ENCODE measurements at regions not wholly inside any gene's neighbourhood (a gene's known extent, or its start where the extent isn't known, plus 50 kb on each side); places are given as distances from the start of the nearest gene placed in this dataset.

GRCh38 chr9:1701113-1701512, 314.0 kb upstream of the SMARCA2 start (continued):
- TF ChIP-seq RAD21 (conservative IDR thresholded peaks at IDR 0.05) (no peak), EP300 (conservative IDR thresholded peaks at IDR 0.05; ENCODE audit: poor library complexity, severe bottlenecking) (no peak)

DNA sequence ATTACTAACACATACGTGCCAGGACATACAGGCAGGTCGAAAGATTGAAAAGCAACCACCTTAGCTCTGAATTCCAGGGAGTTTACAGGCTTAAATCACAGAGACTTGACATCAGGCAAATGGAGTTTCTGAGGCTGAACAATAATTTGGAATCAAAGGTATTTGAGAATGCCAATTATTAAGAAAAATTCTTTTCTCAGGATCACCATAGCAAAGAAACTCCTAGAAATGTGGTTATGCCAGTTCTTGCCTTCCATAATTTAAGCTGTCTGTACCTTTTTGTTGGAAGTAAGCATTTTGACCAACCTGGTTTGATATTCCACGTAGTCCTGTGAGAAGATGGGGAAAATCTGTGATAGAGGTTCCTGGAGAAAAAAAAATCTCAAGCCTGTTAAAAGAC, 312.4 kb upstream of the SMARCA2 start:
- no peak overlapping the region for H2AFZ ChIP-seq (ENCODE audit: low read depth, low read length)
- no peaks in the 10 kb centered on the region for H3K27me3 ChIP-seq (ENCODE audit: insufficient read depth, low read depth, low read length)
- H3K9me2 ChIP-seq (ENCODE audit: insufficient read depth, low read length): no peaks in the 10 kb centered on the region
- H3K4me3 ChIP-seq (ENCODE audit: low read length): no peak overlapping the region
- no peak overlapping the region for H3K9ac ChIP-seq (ENCODE audit: low read length)
- H3K79me2 ChIP-seq (replicated peaks; ENCODE audit: insufficient read depth, low read length): no peaks in the 10 kb centered on the region
- TF ChIP-seq, protein P1, sequence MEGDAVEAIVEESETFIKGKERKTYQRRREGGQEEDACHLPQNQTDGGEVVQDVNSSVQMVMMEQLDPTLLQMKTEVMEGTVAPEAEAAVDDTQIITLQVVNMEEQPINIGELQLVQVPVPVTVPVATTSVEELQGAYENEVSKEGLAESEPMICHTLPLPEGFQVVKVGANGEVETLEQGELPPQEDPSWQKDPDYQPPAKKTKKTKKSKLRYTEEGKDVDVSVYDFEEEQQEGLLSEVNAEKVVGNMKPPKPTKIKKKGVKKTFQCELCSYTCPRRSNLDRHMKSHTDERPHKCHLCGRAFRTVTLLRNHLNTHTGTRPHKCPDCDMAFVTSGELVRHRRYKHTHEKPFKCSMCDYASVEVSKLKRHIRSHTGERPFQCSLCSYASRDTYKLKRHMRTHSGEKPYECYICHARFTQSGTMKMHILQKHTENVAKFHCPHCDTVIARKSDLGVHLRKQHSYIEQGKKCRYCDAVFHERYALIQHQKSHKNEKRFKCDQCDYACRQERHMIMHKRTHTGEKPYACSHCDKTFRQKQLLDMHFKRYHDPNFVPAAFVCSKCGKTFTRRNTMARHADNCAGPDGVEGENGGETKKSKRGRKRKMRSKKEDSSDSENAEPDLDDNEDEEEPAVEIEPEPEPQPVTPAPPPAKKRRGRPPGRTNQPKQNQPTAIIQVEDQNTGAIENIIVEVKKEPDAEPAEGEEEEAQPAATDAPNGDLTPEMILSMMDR (IDR thresholded peaks at IDR 0.05; ENCODE audit: poor library complexity, severe bottlenecking): no peak
- TF ChIP-seq SMC3 (conservative IDR thresholded peaks at IDR 0.05; ENCODE audit: poor library complexity) (no peak), EZH2 (IDR thresholded peaks at IDR 0.05; ENCODE audit: borderline replicate concordance, insufficient read depth, low read length, poor library complexity, severe bottlenecking) (no peak), RAD21 (conservative IDR thresholded peaks at IDR 0.05) (no peak), TAF1 (IDR thresholded peaks at IDR 0.05; ENCODE audit: low read depth) (no peak), EP300 (conservative IDR thresholded peaks at IDR 0.05; ENCODE audit: poor library complexity, severe bottlenecking) (no peak)
- H3K9me3 ChIP-seq (ENCODE audit: low read length): no peaks in the 10 kb centered on the region
- no peaks in the 10 kb centered on the region for H3F3A ChIP-seq (ENCODE audit: insufficient read depth, low read length, poor library complexity, severe bottlenecking)
- no peak overlapping the region for H3K27ac ChIP-seq (ENCODE audit: low read length)
- no peak overlapping the region for H3K4me2 ChIP-seq (ENCODE audit: low read length)
- H4K20me1 ChIP-seq (ENCODE audit: insufficient read depth): no peaks in the 10 kb centered on the region
- H3K36me3 ChIP-seq (ENCODE audit: insufficient read depth, low read length): no peaks in the 10 kb centered on the region

DNA sequence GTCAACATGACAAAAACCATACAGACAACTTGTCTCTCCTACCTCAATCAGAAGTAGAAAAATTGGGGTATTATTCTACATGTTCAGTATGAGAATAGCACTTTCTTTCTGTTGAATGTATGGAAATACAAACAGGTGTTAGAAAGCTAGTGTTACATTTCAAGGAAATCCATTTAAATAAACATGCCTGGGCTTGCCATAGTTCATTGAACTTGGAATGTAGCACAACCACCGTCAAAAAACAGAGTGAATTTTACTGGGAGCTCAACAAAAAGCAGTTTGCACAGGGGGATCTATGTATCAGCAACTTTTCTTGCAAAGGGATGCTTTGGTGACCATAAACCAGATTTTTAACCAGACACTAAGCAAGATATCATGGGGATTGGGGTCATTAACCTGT, 307.9 kb upstream of the SMARCA2 start:
- no peaks in the 10 kb centered on the region for H3K9me2 ChIP-seq (ENCODE audit: insufficient read depth, low read length)
- no peaks in the 10 kb centered on the region for H4K20me1 ChIP-seq (ENCODE audit: insufficient read depth)
- H3F3A ChIP-seq (ENCODE audit: insufficient read depth, low read length, poor library complexity, severe bottlenecking): no peaks in the 10 kb centered on the region
- H3K36me3 ChIP-seq (ENCODE audit: insufficient read depth, low read length): no peaks in the 10 kb centered on the region
- H3K27me3 ChIP-seq (ENCODE audit: insufficient read depth, low read depth, low read length): no peaks in the 10 kb centered on the region
- H3K4me2 ChIP-seq (ENCODE audit: low read length): no peak overlapping the region
- H3K79me2 ChIP-seq (replicated peaks; ENCODE audit: insufficient read depth, low read length): no peaks in the 10 kb centered on the region
- H3K9ac ChIP-seq (ENCODE audit: low read length): no peak overlapping the region
- no peak overlapping the region for H3K27ac ChIP-seq (ENCODE audit: low read length)
- H3K9me3 ChIP-seq (ENCODE audit: low read length): no peaks in the 10 kb centered on the region
- no peak overlapping the region for H3K4me3 ChIP-seq (ENCODE audit: low read length)
- no peak overlapping the region for H2AFZ ChIP-seq (ENCODE audit: low read depth, low read length)
- no peak for TF ChIP-seq TAF1 (IDR thresholded peaks at IDR 0.05; ENCODE audit: low read depth)
- TF ChIP-seq, protein P1 (IDR thresholded peaks at IDR 0.05; ENCODE audit: poor library complexity, severe bottlenecking): no peak
- no peak for TF ChIP-seq RAD21 (conservative IDR thresholded peaks at IDR 0.05)
- TF ChIP-seq POLR2AphosphoS5 (IDR thresholded peaks at IDR 0.05): no peak
- no peak for TF ChIP-seq EZH2 (IDR thresholded peaks at IDR 0.05; ENCODE audit: borderline replicate concordance, insufficient read depth, low read length, poor library complexity, severe bottlenecking)
- no peak for TF ChIP-seq EP300 (conservative IDR thresholded peaks at IDR 0.05; ENCODE audit: poor library complexity, severe bottlenecking)
- TF ChIP-seq SMC3 (conservative IDR thresholded peaks at IDR 0.05; ENCODE audit: poor library complexity): no peak
- no peak for TF ChIP-seq REST (IDR thresholded peaks at IDR 0.05; ENCODE audit: borderline replicate concordance)
- no peak for TF ChIP-seq MXI1 (conservative IDR thresholded peaks at IDR 0.05; ENCODE audit: poor library complexity, severe bottlenecking)

Measured in neural cell (in vitro differentiated cells).